HepG2 (cell line): ENCODE measurements at regions not wholly inside any gene's neighbourhood (a gene's known extent, or its start where the extent isn't known, plus 50 kb on each side); places are given as distances from the start of the nearest gene placed in this dataset.

ENCODE experiments used
- AFF4 ChIP-seq: sonication (generic); formaldehyde crosslinking; IDR thresholded peaks from 2 replicates; pipeline ENCODE4 v1.4.0; 2020; ENCODE audit warnings: missing genetic modification reagents
- FOXA1 ChIP-seq, 2 experiments: fragments of 450-650 bp in 1 of 2; sonication (generic) in 1 of 2; formaldehyde crosslinking in 1 of 2; IDR thresholded peaks; 2 replicates each; pipeline versions ENCODE4 v1.4.0 to v1.6.1; 2016 to 2020; ENCODE audit warnings: missing genetic modification reagents in 1 of 2
- HMG20A ChIP-seq: IDR thresholded peaks from 2 replicates; pipeline ENCODE4 v1.6.1; 2016; ENCODE audit warnings: borderline replicate concordance
- IKZF1 ChIP-seq: fragments of 450-650 bp; IDR thresholded peaks from 2 replicates; pipeline ENCODE4 v1.7.1; 2016
- NFE2L2 ChIP-seq: fragments of 150-350 bp; IDR thresholded peaks from 2 replicates; pipeline ENCODE4 v1.6.1; 2014; ENCODE audit warnings: low read length
- RERE ChIP-seq: IDR thresholded peaks from 2 replicates; pipeline ENCODE4 v1.6.1; 2016; ENCODE audit warnings: low read depth, missing genetic modification reagents, missing compliant biosample characterization
- STAG1 ChIP-seq: sonication (generic); formaldehyde crosslinking; IDR thresholded peaks from 2 replicates; pipeline ENCODE4 v1.4.0; 2020; ENCODE audit warnings: missing genetic modification reagents
- THAP8 ChIP-seq: sonication (generic); formaldehyde crosslinking; IDR thresholded peaks from 2 replicates; pipeline ENCODE4 v1.5.1; 2020; ENCODE audit warnings: missing genetic modification reagents, mild to moderate bottlenecking, borderline replicate concordance
- ZBTB38 ChIP-seq: sonication (generic); formaldehyde crosslinking; IDR thresholded peaks from 2 replicates; pipeline ENCODE4 v1.5.1; 2020; ENCODE audit warnings: mild to moderate bottlenecking, missing genetic modification reagents
- ZIK1 ChIP-seq: sonication (generic); formaldehyde crosslinking; IDR thresholded peaks from 2 replicates; pipeline ENCODE4 v1.5.0; 2020; ENCODE audit warnings: mild to moderate bottlenecking, low read depth, missing genetic modification reagents, borderline replicate concordance
- ZMAT3 ChIP-seq: sonication (generic); formaldehyde crosslinking; conservative IDR thresholded peaks from 2 replicates; pipeline ENCODE4 v1.7.0; 2021; ENCODE audit warnings: missing genetic modification reagents
- ZNF468 ChIP-seq: sonication (generic); formaldehyde crosslinking; IDR thresholded peaks from 2 replicates; pipeline ENCODE4 v1.8.0; 2022; ENCODE audit warnings: mild to moderate bottlenecking, moderate library complexity, missing genetic modification reagents
- ZNF672 ChIP-seq: sonication (generic); formaldehyde crosslinking; IDR thresholded peaks from 2 replicates; pipeline ENCODE4 v1.8.1; 2022; ENCODE audit warnings: missing genetic modification reagents
- TF ChIP-seq, protein P1 (sequence below): sonication (generic); formaldehyde crosslinking; IDR thresholded peaks from 2 replicates; pipeline ENCODE4; 2020; ENCODE audit warnings: missing genetic modification reagents, mild to moderate bottlenecking, borderline replicate concordance
- TF ChIP-seq, protein P2 (sequence below): sonication (generic); formaldehyde crosslinking; IDR thresholded peaks from 2 replicates; pipeline ENCODE4 v1.9.0; 2021; ENCODE audit warnings: missing genetic modification reagents, borderline replicate concordance

GRCh38 chr21:38913120-38913892, 107.6 kb downstream of the ETS2 start (continued):
- TF ChIP-seq, protein P1, sequence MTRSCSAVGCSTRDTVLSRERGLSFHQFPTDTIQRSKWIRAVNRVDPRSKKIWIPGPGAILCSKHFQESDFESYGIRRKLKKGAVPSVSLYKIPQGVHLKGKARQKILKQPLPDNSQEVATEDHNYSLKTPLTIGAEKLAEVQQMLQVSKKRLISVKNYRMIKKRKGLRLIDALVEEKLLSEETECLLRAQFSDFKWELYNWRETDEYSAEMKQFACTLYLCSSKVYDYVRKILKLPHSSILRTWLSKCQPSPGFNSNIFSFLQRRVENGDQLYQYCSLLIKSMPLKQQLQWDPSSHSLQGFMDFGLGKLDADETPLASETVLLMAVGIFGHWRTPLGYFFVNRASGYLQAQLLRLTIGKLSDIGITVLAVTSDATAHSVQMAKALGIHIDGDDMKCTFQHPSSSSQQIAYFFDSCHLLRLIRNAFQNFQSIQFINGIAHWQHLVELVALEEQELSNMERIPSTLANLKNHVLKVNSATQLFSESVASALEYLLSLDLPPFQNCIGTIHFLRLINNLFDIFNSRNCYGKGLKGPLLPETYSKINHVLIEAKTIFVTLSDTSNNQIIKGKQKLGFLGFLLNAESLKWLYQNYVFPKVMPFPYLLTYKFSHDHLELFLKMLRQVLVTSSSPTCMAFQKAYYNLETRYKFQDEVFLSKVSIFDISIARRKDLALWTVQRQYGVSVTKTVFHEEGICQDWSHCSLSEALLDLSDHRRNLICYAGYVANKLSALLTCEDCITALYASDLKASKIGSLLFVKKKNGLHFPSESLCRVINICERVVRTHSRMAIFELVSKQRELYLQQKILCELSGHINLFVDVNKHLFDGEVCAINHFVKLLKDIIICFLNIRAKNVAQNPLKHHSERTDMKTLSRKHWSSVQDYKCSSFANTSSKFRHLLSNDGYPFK: no peak
- TF ChIP-seq NFE2L2 (no peak), ZBTB38 (peak; percentile 91; the same call in 1 of the 2 replicates), RERE (CRISPR knock-in tag) (no peak), IKZF1 (no peak), HMG20A (CRISPR knock-in tag) (0 out of 2 replicates have a peak, but pooled peaks have one; percentile 20), ZNF672 (CRISPR knock-in tag) (no peak), ZNF468 (no peak), AFF4 (CRISPR knock-in tag) (no peak), ZIK1 (no peak), THAP8 (CRISPR knock-in tag) (no peak), STAG1 (CRISPR knock-in tag) (no peak), ZMAT3 (CRISPR knock-in tag) (no peak), FOXA1 (IDR thresholded peaks at IDR 0.05) (no peak), FOXA1 (CRISPR knock-in tag; IDR thresholded peaks at IDR 0.05) (peak; percentile 4; the same call in 1 of the 2 replicates)
- TF ChIP-seq, protein P2, sequence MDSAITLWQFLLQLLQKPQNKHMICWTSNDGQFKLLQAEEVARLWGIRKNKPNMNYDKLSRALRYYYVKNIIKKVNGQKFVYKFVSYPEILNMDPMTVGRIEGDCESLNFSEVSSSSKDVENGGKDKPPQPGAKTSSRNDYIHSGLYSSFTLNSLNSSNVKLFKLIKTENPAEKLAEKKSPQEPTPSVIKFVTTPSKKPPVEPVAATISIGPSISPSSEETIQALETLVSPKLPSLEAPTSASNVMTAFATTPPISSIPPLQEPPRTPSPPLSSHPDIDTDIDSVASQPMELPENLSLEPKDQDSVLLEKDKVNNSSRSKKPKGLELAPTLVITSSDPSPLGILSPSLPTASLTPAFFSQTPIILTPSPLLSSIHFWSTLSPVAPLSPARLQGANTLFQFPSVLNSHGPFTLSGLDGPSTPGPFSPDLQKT (CRISPR knock-in tag): no peak
